ENCODE measurements at regions not wholly inside any gene's neighbourhood (a gene's known extent, or its start where the extent isn't known, plus 50 kb on each side); places are given as distances from the start of the nearest gene placed in this dataset.
A peak's percentile ranks its signal among the peaks of the same experiment; 100 is the strongest.

DNA sequence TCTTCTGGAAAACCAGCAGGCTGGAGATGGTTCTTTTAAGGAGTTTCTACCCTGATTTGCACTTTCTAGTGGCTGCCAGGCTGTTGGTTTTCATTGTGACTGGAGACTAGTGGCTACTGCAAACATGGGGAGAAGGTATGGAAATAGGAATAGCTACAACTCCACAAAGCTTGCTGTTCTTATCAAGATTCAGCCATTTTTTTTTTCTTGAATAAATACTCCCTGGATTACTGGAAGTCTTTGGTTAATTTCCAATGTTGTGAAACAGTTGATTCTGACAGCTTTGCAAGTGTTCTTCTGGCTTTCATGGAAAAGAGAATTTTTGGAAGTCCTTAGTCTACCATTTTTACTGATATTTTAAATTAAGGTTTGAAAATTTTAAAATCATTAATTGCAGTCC, 277.7 kb downstream of the HS3ST3A1 start:
- no peaks in the 10 kb centered on the region for H3K9me3 Mint-ChIP-seq (ENCODE audit: low read depth)

DNA sequence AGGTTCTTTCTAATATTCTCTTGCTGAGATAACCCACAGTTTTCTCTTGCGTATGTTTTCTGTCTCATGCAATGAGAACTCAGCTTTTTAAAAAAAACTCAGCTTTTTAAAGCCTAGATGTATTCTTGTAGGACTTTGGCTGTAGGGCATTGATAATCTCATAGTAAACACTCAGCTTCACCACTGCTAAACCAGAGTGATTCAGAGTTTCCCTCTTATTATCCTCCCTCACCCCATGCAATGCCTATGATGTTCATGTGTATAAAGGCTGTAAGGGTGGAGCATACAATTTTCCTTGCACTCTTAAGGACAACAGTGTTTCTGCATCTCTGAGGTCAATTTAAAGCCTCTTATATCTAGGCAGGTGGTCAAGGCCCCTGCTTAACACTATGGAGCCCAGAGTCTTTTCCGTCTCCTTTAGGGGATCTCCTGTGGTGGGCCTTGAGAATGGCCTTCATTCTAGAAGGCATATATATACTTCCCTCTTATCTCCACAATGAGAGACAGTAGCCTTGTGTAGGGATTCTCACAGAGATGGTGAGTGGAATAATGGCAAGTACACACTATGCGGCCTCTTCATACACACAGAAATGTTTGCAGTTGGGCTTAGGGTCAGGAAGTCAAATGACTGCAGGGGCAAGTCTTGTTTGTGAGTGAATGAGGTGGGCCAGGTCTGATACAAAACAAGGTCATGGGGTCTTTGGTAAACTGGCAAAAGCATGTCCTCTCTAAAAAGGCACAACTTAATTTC, 279.6 kb downstream of the HS3ST3A1 start:
- Mint-ChIP-seq H3K36me3 (ENCODE audit: low read depth) (no peaks in the 10 kb centered on the region), H3K9me3 (ENCODE audit: low read depth) (no peaks in the 10 kb centered on the region), H3K27ac (no peak overlapping the region), H3K4me3 (no peak overlapping the region), H3K4me1 (no peaks in the 10 kb centered on the region), H3K27me3 (peaks cover 5% of the 10 kb centered on the region)
- ChIA-PET POLR2A (no interaction called here), CTCF (no interaction called here)
- ATAC-seq (no peak), DNase-seq (no peak)
- intact Hi-C loops (cut with DNase I, micrococcal nuclease): no loop called here

More for the DNA sequence above, 277.7 kb downstream of the HS3ST3A1 start:
- DNase-seq (no peak), ATAC-seq (no peak)
- ChIA-PET CTCF (interaction anchor here (0.9 kb wide), 1 partner anchor 1603 kb away, joined by 3 read pairs; no protein-coding TSS in a partner anchor), POLR2A (no interaction called here)
- Mint-ChIP-seq H3K27ac (no peak overlapping the region), H3K27me3 (peaks cover 4% of the 10 kb centered on the region), H3K36me3 (ENCODE audit: low read depth) (no peaks in the 10 kb centered on the region), H3K4me3 (no peak overlapping the region), H3K4me1 (no peaks in the 10 kb centered on the region)
- intact Hi-C loops (cut with DNase I, micrococcal nuclease): no loop called here

DNA sequence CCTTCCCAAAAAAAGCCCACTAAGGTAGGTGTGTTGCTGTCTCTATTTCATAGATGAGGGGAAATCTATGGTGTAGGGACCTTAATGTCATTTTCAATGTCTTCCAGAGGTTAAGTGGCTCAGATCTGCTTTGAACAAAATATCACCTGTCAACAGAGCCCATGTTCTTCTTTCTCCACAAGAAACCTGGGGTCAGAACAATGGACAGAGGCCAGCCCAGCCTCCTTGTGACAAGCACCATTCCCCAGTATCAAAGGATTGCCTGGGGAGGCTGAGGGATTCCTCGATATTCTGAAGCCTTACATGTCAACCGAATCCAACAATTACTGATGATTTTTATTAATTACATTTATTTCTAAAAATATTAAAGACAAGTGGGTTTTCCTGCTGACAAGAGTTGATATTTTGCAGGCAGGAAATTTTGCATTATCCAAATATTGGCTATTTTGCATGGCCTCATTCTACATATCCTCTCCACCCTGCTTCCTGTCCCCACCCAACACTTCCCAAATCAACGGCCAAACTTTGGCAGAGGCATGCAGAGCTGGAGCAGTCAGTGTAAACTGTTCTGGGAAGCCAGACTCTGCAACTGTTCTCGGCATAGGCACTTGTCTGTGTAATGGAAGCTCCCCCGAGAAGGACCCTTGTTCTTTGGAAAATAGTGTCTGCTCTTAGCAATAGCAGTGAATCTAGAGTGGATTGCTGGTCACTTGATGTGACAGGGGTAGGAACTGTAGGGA, 281.5 kb downstream of the HS3ST3A1 start:
- Mint-ChIP-seq H3K4me1 (no peaks in the 10 kb centered on the region), H3K4me3 (no peak overlapping the region), H3K27ac (no peak overlapping the region), H3K9me3 (ENCODE audit: low read depth) (no peaks in the 10 kb centered on the region), H3K36me3 (ENCODE audit: low read depth) (no peaks in the 10 kb centered on the region), H3K27me3 (peaks cover 5% of the 10 kb centered on the region)
- ChIA-PET CTCF (no interaction called here), POLR2A (no interaction called here)
- intact Hi-C loops (cut with DNase I, micrococcal nuclease): no loop called here
- ATAC-seq (no peak), DNase-seq (no peak)

GRCh38 chr17:13316657-13317056, 285.1 kb downstream of the HS3ST3A1 start:
- Mint-ChIP-seq H3K36me3 (ENCODE audit: low read depth) (no peaks in the 10 kb centered on the region), H3K9me3 (ENCODE audit: low read depth) (no peaks in the 10 kb centered on the region), H3K4me3 (no peak overlapping the region), H3K27me3 (peaks cover 2% of the 10 kb centered on the region), H3K27ac (no peak overlapping the region), H3K4me1 (no peaks in the 10 kb centered on the region)
- intact Hi-C loops (cut with DNase I, micrococcal nuclease): no loop called here
- ChIA-PET POLR2A (no interaction called here), CTCF (no interaction called here)
- ATAC-seq: no peak
- DNase-seq: no peak

GRCh38 chr17:13311306-13311705, 290.4 kb downstream of the HS3ST3A1 start:
- peaks cover 5% of the 10 kb centered on the region for H3K9me3 Mint-ChIP-seq (ENCODE audit: low read depth)
- no peaks in the 10 kb centered on the region for H3K36me3 Mint-ChIP-seq (ENCODE audit: low read depth)
- H3K27me3 Mint-ChIP-seq: peaks cover 2% of the 10 kb centered on the region
- H3K27ac Mint-ChIP-seq: no peak overlapping the region
- ChIA-PET CTCF (no interaction called here), POLR2A (no interaction called here)
- intact Hi-C loops (cut with DNase I, micrococcal nuclease): no loop called here
- no peak overlapping the region for H3K4me3 Mint-ChIP-seq
- DNase-seq (no peak), ATAC-seq (no peak)
- H3K4me1 Mint-ChIP-seq: no peaks in the 10 kb centered on the region

DNA sequence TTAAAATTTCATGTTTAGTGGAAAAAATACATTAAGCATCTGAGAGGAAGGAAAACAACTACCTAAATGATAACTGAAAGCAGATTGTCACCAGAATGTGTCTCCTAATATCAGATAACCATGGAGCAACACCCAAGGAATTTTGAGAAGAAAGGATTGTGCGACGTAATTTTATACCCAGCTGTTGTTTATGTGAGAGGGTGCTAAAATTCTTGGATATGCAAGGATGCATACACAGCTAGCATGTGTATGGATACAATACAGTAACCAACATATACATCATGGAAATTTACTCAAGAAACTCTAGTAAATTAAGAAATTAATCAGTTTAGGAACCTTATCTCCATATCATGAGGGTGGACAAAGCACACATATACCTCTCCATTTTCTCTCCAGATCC, 290.9 kb downstream of the HS3ST3A1 start:
- DNase-seq (no peak), ATAC-seq (no peak)
- peaks cover 5% of the 10 kb centered on the region for H3K9me3 Mint-ChIP-seq (ENCODE audit: low read depth)
- no peak overlapping the region for H3K27ac Mint-ChIP-seq
- H3K4me1 Mint-ChIP-seq: no peaks in the 10 kb centered on the region
- ChIA-PET CTCF (no interaction called here), POLR2A (no interaction called here)
- no peak overlapping the region for H3K4me3 Mint-ChIP-seq
- no peaks in the 10 kb centered on the region for H3K36me3 Mint-ChIP-seq (ENCODE audit: low read depth)
- intact Hi-C loops (cut with DNase I, micrococcal nuclease): no loop called here
- peaks cover 2% of the 10 kb centered on the region for H3K27me3 Mint-ChIP-seq

DNA sequence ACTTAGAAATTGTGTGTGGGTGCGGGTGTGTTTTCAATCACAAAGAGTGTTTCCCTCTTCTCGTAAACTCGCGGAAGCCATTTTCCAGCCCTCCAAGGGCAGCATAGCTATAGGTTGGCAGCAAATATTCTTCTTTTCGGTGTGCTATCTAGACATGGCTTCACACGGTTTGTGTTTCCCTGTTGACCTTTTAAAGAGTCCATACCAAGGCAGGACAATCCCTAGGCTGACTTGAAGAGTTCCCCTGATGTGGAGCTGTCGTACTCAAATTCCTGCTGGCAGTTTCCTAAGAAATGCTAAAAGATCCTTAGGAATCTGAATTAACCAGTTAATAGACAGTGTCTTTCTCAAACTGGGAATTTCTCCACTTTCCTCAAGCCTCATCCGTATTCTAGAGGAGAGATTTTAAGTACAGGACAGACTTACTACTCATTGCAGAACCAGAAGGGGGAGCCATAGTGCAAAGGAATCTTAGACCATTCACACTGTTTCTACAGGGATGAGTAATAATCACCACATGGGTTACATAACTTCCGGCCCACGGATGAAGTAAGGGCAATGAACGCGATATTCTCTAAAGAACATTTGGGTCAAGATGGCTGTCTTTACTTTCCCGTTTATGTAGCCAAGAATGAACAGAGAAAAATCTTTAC, 288.6 kb upstream of the ELAC2 start:
- H3K36me3 Mint-ChIP-seq (ENCODE audit: low read depth): no peaks in the 10 kb centered on the region
- no peaks in the 10 kb centered on the region for H3K4me1 Mint-ChIP-seq
- intact Hi-C loops (cut with DNase I, micrococcal nuclease): no loop called here

GRCh38 chr17:13302983-13303382, 285.2 kb upstream of the ELAC2 start:
- ChIA-PET CTCF (no interaction called here), POLR2A (no interaction called here)
- H3K4me1 Mint-ChIP-seq: no peaks in the 10 kb centered on the region
- H3K27ac Mint-ChIP-seq: no peak overlapping the region
- peaks cover 5% of the 10 kb centered on the region for H3K9me3 Mint-ChIP-seq (ENCODE audit: low read depth)
- peaks cover 2% of the 10 kb centered on the region for H3K27me3 Mint-ChIP-seq
- DNase-seq (no peak), ATAC-seq (no peak)
- no peak overlapping the region for H3K4me3 Mint-ChIP-seq
- intact Hi-C loops (cut with DNase I, micrococcal nuclease): no loop called here
- H3K36me3 Mint-ChIP-seq (ENCODE audit: low read depth): no peaks in the 10 kb centered on the region

More for the DNA sequence above, 288.6 kb upstream of the ELAC2 start:
- CTCF ChIA-PET: interaction anchor here (0.7 kb wide), 2 partner anchors 103 to 130 kb away, joined by 3 read pairs; no protein-coding TSS in a partner anchor
- Mint-ChIP-seq H3K27ac (no peak overlapping the region), H3K27me3 (peaks cover 2% of the 10 kb centered on the region), H3K9me3 (ENCODE audit: low read depth) (peaks cover 5% of the 10 kb centered on the region), H3K4me3 (no peak overlapping the region)
- POLR2A ChIA-PET: no interaction called here
- no peak for ATAC-seq
- DNase-seq: peak; percentile 26

DNA sequence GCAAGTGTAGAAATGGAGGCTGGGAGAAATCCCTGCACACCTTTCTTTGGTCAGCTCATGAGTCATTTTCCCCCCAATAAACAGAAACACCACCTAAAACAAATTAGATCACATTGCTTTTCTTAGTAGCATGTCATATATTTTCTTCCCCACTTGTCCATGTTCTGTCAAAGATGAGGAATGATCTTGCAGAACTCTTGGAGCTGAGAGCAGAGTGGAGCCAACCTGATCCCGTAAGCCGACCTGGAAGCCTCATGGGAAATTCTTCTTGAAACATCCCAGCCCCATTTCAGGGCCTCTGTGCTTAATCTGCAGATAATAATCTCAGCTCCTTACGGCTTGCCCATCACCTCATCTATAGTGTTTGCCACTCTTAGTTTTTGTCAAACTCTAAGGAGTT, 284.6 kb upstream of the ELAC2 start:
- Mint-ChIP-seq H3K4me3 (no peak overlapping the region), H3K27ac (no peak overlapping the region), H3K27me3 (peaks cover 2% of the 10 kb centered on the region), H3K4me1 (no peaks in the 10 kb centered on the region), H3K36me3 (ENCODE audit: low read depth) (no peaks in the 10 kb centered on the region), H3K9me3 (ENCODE audit: low read depth) (peaks cover 1% of the 10 kb centered on the region)
- ChIA-PET POLR2A (no interaction called here), CTCF (no interaction called here)
- ATAC-seq (no peak), DNase-seq (no peak)
- intact Hi-C loops (cut with DNase I, micrococcal nuclease): no loop called here

- Mint-ChIP-seq H3K27me3 (peaks cover 2% of the 10 kb centered on the region), H3K4me3 (no peak overlapping the region), H3K36me3 (ENCODE audit: low read depth) (no peaks in the 10 kb centered on the region), H3K9me3 (ENCODE audit: low read depth) (no peaks in the 10 kb centered on the region), H3K27ac (no peak overlapping the region), H3K4me1 (no peaks in the 10 kb centered on the region)
- CTCF ChIA-PET: no interaction called here
- intact Hi-C loops (cut with DNase I, micrococcal nuclease): no loop called here
- DNase-seq (no peak), ATAC-seq (no peak)
- POLR2A ChIA-PET: no interaction called here
These were observed 279.4 kb upstream of the ELAC2 start for GRCh38 chr17:13297183-13297582.

GRCh38 chr17:13293421-13293820, 275.6 kb upstream of the ELAC2 start:
- DNase-seq (no peak), ATAC-seq (no peak)
- H3K36me3 Mint-ChIP-seq (ENCODE audit: low read depth): no peaks in the 10 kb centered on the region
- H3K27me3 Mint-ChIP-seq: no peaks in the 10 kb centered on the region
- POLR2A ChIA-PET: no interaction called here
- H3K4me3 Mint-ChIP-seq: no peak overlapping the region
- intact Hi-C loops (cut with DNase I, micrococcal nuclease): no loop called here
- no peak overlapping the region for H3K27ac Mint-ChIP-seq
- no peaks in the 10 kb centered on the region for H3K4me1 Mint-ChIP-seq
- H3K9me3 Mint-ChIP-seq (ENCODE audit: low read depth): no peaks in the 10 kb centered on the region
- CTCF ChIA-PET: no interaction called here

DNA sequence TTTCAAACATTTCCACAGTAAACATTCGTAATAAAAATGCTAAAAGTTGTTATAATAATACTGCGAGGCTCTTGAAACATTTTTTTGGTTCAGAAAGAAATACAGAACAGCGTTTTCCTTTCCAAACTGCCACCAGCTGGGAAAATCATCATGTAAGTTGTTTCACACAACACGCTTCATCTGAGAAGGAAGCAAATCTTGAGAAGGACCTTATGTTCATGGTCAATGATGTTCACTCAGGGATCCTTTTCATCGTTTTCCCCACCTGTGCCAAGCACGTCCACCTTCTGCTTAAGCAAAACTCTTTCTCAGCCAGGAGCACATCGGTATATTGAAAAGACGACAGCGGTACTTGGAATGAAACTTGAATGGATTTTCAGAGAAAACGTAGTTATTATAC, 274.5 kb upstream of the ELAC2 start:
- Mint-ChIP-seq H3K27ac (no peak overlapping the region), H3K27me3 (no peaks in the 10 kb centered on the region), H3K4me3 (no peak overlapping the region), H3K36me3 (ENCODE audit: low read depth) (no peaks in the 10 kb centered on the region), H3K4me1 (no peaks in the 10 kb centered on the region), H3K9me3 (ENCODE audit: low read depth) (no peaks in the 10 kb centered on the region)
- CTCF ChIA-PET: interaction anchor here (0.6 kb wide), 1 partner anchor 25 kb away, joined by 3 read pairs; no protein-coding TSS in a partner anchor
- DNase-seq (no peak), ATAC-seq (no peak)
- POLR2A ChIA-PET: no interaction called here
- intact Hi-C loops (cut with DNase I, micrococcal nuclease): no loop called here
